ENCODE measurements at regions not wholly inside any gene's neighbourhood (a gene's known extent, or its start where the extent isn't known, plus 50 kb on each side); places are given as distances from the start of the nearest gene placed in this dataset.

DNA sequence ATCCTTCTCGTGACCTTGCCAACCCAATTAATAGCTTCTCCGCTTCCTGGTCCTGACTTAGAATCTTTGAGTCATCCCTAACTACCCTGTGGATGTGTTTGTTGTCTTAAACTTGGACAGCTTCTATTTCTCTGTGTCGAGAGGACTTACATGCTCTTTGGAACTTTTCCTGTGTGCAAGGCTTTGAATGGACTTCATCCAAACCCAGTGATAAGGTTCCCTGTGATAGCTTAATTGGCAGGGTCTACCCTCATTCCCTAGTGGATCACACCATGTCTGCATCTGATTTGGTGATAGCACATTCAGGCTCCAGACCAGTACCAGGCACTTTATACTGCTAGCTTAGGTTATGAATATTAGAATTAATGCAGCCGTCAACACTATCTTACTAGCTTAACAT is 378.2 kb upstream of the KAZN start:
- no peak for ATAC-seq

DNA sequence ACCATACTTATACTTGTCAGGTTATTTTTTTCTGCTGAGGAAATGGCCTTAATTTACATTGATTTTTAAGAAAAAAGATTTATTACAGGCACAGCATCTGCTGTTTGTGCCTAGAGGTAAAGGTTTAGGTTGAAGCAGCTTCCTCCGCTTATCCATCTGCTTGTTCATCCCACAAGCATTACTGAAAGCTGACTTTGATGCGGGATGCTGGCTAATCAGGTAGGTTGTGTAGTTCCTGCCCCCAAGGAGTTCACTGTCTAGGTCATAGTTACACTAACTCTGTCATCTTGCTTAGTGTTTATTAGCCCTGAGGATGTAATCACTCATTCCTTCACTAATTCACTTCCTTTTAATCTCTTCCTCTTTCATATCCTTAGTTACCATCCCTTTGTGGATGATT is 377.7 kb upstream of the KAZN start:
- ATAC-seq = no peak

DNA sequence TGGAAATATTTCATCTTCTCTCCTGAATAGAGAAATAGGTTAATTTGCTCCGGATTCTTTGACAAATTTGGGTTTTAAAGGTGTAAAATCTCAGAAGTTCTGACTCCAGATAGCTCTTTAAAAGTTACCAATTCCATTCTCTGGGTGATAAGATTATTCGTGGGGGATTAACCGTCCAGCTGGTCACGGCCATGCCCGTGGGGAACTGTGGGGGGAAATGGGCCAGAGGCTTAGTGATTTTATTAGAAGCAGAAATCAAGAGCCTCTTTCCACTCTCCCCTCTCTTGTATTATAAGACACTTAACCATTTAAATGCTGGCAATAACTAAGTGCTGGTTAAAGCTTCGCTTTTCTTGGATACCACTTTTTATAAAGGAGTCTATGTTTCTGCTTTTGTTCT is 376.4 kb upstream of the KAZN start:
- no peak for ATAC-seq

DNA sequence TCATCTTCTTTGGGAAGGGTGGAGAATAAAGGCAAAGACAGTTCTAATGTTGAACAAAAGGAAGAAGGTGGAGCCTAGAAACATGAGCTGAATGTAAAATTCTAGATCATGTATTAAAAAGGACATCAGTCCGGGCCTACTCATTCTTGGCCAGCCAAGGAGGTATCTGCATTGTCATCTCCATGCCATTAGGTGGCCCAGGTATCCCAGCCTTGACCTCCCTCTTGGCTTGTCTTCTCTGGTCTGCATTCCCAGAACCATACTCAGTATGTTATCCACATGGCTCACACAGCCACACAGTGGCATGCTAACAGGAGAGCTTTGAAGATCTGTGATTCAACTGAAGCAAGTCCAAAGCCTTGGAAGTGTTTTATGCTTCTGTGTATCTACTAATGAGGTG is 369.8 kb upstream of the KAZN start:
- no peak for ATAC-seq

DNA sequence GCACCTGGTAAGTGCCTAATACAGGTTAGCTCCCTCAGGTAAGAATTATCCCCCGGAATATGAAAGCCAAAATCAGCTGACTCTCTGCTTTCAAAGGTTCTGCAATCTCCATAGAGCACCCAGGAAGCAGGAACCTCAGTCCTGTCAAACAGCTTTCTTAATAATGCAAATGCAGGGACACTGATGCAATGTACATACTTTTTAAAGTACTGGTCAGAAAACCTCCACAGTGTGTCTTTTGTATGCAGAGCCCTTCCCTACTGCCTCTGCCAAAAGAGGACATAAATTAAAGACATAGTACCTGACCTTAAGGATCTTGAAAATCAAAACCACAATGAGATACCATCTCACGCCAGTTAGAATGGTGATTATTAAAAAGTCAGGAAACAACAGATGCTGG is 365.0 kb upstream of the KAZN start:
- peak; percentile 71 for ATAC-seq

DNA sequence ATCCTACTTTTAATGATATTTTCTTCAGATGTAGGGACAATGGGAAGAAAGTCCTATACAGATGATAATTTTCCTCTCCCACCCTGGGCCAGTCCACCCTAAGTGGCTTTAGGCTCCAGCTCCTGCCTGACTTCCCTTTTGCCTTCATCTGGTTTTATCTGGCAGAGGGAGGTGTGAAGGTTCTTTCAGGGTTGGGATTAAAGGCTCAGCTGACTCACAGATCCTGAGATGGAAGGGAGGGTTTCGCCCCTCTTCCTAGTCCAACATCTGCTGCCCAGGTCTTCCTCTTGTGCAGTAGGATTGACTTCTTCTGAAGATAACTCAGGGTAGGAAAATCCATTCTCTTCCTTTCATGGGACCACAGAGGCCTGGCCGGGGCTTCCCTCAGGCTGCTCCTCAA is 362.4 kb upstream of the KAZN start:
- peak; percentile 43 for ATAC-seq

DNA sequence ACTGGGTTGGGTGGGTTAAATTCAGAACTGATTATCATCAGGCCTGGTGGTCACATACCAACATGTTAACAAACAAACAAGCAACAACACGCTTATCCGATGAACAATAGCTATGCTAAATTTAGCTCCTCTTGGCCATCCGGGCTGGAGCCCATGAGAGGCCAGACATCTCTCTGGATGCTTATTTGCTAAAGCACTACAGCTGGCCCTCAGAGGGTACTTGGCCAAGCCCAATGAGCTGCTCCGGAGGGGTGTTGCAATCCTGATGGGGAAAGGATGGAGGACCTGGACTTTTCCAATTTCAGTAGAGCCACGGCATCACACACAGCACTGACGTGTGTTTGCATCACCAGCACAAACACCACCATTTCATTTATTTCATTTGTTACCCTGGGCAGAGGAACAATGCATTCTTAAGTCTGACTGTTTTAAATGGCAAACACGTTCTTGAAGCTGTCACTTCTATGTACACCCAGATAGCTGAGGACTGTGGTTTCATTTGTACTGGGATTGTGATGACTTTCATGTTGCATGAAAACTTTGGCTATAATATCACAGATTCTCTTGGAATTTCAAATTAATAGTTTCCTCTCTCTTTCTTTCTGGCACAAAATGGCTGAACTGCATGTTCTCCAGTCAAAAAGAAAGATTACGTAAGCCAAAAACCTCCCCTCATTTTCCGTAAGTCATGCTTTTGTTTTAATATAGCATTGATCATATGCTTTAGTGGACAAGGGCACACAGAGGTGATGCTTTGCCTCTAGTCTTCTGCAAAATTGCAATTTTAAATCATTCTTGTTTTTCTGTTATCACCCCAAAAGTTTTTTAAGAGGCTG is 359.8 kb upstream of the KAZN start:
- no peak for ATAC-seq

DNA sequence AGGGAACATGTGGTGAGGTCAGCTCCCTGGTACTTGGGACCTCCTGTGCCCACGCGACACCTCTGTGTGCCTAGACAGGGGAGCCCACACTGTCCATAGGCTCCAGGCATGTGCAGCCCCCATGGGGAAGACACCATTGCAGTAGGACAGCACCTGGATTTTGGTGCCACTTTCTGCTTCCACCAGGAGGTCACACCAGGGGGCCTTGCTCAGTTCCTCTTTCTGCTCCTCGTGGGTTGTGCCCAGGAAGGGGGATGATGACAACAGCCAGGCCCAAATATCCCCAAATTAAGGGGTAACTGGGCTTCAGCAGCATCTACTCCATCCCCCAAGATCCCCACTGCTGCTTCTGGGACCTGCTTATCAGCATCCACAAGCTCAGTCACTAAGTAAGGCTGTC is 358.2 kb upstream of the KAZN start:
- ATAC-seq = no peak

DNA sequence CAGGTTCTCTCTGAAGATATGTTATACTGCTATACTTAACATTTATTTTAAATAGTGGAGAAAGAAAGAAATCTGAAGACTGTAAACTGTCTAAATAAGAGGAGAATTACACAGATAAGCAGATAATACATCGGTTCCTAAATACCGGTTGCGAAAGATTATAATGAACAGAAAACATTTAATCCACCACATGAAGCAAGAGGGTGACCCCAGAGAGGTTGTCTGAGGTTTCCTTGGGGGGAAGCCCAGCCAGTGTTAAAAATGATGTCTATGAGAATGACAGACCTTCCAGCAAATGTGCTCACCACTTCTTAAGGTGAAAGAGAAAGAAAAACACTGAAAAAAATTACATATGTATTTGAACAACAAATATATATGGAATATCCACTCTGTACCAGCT is 356.4 kb upstream of the KAZN start:
- no peak for ATAC-seq

DNA sequence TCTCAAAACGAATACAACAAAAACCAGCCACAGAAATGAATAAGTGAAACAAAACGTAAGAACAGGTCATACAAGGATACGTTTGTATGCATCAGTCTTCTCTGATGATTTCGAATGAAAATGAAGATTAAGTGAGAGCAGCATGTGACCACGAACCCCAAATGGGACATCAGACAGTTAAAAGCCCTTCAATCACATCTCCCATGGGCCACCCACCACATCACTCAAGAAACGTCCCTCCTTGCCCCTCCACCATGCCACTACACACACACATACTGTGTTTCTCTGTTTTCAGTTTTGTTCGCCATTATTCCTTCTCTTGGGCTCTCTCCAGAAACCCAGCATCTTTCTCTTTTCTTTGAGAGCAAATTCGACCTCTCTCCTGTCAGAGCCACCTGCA is 355.6 kb upstream of the KAZN start:
- ATAC-seq = no peak

DNA sequence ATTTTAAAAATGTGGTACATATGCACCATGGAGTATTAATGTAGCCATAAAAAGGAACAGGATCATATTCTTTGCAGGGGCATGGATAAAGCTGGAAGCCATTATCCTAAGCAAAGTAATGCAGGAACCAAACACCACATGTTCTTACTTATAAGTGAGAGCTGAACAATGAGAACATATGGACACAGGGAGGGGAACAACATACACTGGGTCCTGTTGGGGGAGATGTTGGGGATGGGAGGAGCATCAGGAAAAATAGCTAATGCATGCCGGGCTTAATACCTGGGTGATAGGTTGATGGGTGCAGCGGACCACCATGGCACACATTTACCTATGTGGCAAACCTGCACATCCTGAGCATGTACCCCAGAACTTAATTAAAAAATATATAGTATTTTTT is 352.5 kb upstream of the KAZN start:
- no peak for ATAC-seq

DNA sequence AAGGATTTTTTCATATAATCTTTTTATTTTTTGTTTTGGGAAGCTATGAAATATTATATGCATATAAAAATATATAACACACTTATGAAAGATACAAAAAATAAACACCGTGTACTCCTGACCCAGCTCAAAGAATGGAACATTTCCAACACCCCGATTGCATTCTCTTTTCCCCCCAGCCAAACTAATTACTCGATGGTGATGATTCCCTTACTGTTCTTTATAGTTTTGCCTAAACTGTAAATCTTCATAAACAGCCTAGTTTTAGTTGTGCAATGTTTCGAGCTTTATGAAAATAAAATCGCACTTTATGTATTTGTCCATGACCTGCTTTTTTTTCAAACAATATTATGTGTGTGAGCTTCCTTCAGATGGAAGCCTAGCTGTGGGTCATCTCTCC is 352.0 kb upstream of the KAZN start:
- ATAC-seq = no peak

DNA sequence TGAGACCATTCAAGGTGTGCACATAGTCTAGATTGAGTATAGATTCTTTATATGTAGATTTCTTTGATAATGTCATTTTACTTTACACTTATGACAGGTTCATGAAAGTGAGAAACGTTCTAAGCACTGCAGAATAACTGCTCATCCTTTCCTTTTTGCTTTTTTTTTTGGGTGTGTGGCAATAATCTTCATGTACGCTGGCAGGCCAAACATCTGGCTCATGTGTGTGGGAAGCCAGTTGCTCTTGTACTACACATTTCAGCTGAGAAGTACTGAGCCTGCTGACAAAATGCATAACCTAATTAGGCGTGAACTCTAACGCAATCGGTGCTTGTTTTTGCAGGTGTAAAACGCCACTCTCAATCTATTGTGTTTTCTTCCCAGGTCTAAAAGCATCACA is 350.8 kb upstream of the KAZN start:
- no peak for ATAC-seq

DNA sequence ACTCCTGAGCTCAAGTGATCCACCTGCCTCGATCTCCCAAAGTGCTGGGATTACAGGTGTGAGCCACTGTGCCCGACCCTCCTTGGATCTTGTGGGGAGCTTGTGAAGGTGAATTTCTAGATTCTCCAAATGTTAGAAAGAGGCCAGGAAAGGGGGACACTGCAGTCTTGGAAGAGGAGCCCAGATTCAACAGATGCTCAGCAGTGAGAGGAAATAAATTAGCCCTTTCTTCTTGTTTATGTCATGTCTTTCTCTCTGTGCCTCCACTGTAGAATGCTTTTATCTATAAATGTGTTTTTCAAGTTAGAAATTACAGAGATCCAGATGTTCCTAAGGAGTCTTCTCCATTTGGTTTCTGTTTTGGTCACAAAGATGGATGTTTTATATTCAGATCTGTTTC is 346.6 kb upstream of the KAZN start:
- ATAC-seq = no peak

DNA sequence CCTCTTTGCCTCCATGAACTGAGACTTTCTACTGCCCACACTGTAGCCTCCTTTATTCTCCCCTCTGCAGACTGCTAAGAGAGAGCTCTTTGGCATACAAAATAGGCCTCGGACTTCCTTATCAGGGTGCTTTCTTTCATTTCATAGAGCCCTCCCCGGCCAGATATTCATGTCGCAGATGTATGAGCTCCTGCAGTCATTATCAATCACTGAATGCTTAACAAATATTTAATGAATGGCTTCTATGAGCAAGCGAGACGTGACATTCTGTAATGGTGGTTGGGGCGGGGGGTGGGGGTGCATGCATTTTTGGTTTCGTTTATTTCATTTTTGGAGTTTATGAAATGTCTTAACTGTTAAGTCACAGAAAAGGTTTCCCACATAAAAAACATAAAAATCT is 344.8 kb upstream of the KAZN start:
- ATAC-seq = no peak

DNA sequence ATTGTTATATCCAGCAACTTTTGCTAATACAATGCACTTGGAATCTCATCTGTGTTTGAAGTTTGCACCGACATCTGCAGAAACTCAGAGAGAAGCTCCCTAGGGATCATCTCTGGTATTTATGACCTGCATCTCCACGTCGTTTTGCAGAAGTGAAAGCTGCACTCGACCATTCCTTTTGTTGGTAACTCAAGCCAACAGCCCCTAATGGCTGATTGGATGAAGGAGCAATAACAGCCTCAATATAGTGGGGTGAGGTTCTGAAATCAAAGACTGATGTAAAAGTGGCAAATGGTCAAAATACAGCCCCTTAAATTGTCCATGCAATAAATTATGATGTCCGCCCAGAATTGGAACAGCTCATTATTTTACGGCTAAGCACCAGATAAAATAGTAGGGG is 344.2 kb upstream of the KAZN start:
- no peak for ATAC-seq

DNA sequence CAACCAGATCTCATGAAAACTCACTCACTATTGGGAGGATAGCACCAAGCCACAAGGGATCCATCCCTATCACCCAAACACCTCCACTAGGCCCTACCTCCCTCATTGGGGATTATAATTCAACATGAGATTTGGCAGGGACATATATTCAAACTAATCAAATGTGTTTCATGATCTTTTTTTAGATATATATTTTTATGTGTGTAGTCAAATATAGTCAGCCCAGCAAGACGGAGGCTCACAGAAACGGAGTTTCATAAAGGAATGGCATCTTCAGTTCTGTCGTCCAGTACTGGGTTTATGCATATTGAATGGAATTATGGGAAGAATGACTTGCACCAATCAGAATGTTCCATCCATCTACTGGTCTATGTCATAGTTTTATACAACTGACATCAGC is 343.3 kb upstream of the KAZN start:
- no peak for ATAC-seq

DNA sequence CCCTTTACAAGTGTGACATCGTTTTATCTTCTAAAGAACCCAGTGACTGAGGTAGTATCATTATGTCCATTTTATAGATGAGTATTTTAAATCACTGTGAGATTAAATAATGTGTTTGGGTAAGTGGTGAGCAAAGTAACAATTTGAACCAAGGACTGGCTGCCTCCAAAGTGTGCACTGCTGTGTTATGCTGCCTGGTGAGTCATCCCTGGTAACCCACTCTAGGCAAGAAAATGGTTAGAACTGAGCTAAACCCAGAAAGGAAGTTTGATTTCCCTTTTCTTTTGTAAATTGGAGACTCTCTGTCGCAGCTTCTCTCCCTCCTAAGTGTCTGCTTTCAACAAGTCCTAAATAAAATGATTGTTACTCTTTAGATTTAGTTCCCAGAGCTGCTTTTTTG is 342.8 kb upstream of the KAZN start:
- ATAC-seq = no peak

DNA sequence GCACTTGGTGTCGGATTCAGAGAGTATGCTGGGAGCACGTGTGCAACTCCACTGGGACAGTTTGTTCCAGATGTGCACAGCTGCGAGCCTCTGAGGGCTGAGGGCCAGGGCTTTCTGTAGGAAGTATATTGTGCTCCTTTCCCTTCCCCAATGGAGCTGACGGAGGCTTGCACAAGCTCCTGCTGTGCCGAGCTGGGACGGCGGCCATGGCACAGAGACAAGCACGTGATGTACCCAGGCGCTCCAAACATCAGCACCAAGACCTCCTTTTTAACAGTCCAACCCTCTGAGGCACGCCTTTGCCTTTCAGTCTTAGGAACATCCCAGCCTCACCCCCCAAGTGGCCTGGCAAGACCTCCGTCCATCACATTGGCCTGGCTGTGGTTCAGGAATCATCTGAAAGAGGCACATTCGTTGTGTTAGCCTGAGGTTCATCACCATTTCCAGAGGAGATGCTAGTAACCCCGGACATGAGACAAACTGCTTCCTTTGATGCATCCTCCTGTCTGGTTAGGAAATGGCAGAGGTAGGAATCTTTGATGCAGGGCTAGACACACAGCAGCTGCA is 339.2 kb upstream of the KAZN start:
- ATAC-seq = no peak

DNA sequence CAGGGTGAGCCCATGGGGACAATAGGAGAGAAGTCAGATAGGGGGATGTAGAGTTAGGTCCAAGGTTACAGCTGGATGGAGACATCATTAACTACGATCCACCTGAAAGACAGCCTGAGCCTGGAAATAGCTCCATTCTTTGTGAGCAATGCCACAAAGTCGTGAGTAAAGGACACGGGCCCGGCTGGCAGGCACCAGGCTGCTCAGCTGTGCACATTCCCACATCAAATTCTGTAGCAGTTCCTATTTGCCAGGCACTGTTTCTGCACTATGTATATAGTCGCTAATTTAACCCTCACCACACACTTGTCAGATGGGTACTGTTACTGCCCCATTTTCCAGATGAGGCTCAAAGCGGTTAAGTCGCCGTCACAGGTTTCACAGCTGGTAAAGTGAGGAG is 338.0 kb upstream of the KAZN start:
- no peak for ATAC-seq

DNA sequence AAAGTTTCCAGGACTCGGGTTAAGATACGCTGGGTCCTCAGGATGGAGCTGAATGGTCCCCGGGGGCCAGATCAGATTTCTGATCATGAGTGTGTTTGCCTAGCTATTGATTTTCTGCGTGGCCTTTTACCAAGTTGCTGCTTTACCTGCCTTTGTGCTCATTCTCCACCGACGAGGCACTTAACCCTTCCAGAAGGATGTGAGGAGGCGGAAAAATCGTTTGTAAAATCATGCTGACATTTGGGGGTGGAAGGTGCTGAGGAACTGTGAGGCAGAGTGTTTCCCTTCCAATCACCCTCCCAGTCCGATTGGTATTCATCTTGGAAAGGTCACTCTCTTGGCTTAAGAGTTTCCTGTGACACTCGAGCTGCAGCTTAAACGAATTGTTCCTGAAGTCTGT is 337.1 kb upstream of the KAZN start:
- ATAC-seq = no peak

DNA sequence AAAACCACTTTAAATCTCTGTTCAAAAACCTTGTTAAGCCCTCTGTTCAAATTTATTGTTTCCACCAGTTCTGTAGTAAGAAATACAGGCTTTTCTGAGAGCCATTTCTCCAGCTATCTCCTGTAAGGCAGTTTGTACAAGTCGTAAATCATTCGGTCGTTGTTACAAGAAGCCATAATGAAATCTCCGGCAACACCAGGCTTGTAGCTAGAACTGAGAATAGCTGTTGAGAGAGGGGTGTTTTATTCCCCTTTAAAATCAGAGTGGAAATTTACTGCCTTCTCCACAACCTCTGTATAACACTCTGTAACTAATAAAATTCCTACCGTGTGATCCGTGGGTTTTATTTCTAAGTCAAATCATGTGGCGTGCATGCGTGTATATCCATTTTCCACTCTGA is 335.8 kb upstream of the KAZN start:
- ATAC-seq = no peak

DNA sequence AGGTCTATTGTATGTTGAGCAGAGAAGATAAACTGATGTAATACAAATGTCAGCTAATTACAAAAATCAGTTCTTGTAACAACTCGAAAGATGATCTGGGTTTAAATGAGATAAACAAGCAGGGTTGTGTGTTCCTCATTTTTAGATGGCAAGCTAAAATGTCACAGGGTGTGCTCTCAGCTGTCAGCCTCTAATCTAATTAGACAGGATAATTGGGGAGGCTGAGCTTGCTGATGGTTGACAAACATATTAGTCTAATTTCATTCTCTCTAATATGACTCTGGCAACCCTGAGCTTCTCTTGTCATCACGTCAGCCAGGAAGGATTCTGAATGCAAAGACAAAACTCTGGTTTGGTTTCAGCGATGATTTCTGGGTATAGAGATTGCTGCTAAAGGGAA is 335.3 kb upstream of the KAZN start:
- no peak for ATAC-seq

DNA sequence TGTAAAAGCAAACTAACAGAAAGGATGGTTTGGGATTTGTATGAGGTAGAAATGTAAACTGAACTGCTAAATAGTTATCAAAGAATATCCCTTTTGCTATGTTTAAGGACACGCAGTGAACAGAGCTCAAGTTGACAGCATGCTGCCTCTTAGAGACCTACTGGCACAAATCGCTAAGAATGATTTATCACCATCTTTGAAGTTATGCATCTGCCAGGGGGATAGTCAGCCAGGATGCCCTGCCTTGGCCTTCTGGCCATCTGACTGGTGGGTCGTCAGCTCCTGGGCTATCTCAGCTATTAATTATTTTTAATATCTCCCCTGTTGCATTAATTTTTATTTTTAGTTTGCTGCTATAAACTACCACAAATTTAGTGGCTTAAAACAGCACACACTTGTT is 334.8 kb upstream of the KAZN start:
- ATAC-seq = no peak

DNA sequence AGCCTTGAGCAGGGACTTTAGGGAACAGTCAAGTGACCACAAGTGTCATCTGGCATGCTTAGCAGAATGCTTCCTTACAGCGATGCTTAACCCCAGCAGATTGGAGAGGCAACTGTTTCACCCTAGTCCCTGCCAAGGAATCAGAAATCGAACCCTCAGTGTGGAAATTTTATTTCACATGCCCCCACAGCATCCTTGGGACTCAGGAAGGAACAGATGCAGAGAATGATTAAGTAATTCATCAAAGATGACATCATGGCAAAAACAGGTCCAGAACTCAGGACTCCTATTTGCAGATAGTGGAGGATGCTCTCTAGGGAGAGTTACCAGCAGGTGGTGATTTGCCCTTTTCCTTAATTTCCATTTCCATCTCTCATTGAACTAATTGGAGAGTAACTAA is 333.0 kb upstream of the KAZN start:
- ATAC-seq = no peak
